Nephron (organoid): ENCODE measurements at regions not wholly inside any gene's neighbourhood (a gene's known extent, or its start where the extent isn't known, plus 50 kb on each side); places are given as distances from the start of the nearest gene placed in this dataset.

Experiments used
- H3K27ac Mint-ChIP-seq, 3 experiments: 2 replicates each; pipeline ENCODE4 v1.8.0; 2020; ENCODE audit warnings: mixed read lengths in 3 of 3, mild to moderate bottlenecking in 2 of 3, moderate library complexity in 1 of 3
- H3K27me3 Mint-ChIP-seq: 2 replicates; pipeline ENCODE4 v1.8.0; 2021; ENCODE audit warnings: low read depth, mild to moderate bottlenecking, moderate library complexity, mixed read lengths
- H3K36me3 Mint-ChIP-seq: 2 replicates; pipeline ENCODE4 v1.8.0; 2020; ENCODE audit warnings: low read depth, mixed read lengths
- H3K4me1 Mint-ChIP-seq: 2 replicates; pipeline ENCODE4 v1.8.0; 2020; ENCODE audit warnings: mixed read lengths
- H3K4me3 Mint-ChIP-seq, 3 experiments: 2 replicates each; pipeline ENCODE4 v1.8.0; 2020; ENCODE audit warnings: mild to moderate bottlenecking in 3 of 3, mixed read lengths in 3 of 3, moderate library complexity in 2 of 3
- H3K9me3 Mint-ChIP-seq: 2 replicates; pipeline ENCODE4 v1.8.0; 2020; ENCODE audit warnings: mixed read lengths
- CTCF ChIP-seq, 3 experiments: fragments of 200-600 bp; sonication (generic); IDR thresholded peaks; one replicate each; pipeline ENCODE4 v1.5.0; 2021; ENCODE audit warnings: antibody characterized with exemption in 3 of 3; ENCODE audit not compliant: unreplicated experiment in 3 of 3

DNA sequence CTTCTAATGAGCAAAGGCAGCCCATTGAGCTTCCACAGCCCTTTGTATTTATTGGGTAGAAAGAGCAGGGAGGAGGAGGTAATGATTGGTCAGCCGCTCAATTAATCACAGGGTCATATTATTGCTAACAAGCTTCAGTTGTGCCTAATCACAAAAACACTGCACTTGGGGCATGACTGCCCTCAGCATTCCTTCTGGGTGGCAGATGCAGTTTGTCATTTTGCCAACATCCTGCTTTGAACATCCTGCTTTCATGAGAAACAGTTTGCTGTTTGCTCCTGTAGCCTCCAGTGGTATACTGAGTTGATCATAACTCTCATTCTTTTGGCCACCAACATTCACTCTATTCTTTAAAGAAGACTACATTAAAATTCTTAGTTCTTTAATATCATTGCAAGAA lies 462.9 kb upstream of the MIS18BP1 start:
- Mint-ChIP-seq H3K4me1 (peaks cover 15% of the 10 kb centered on the region), H3K36me3 (peaks cover 10% of the 10 kb centered on the region), H3K9me3 (peaks cover 9% of the 10 kb centered on the region), H3K27me3 (no peaks in the 10 kb centered on the region), H3K4me3 (no peak overlapping the region), H3K27ac (peak overlapping the region in 1 of 3 experiments; percentile 4)
- TF ChIP-seq CTCF (IDR thresholded peaks at IDR 0.05; ENCODE audit: unreplicated experiment in 3 of 3), result no peak

DNA sequence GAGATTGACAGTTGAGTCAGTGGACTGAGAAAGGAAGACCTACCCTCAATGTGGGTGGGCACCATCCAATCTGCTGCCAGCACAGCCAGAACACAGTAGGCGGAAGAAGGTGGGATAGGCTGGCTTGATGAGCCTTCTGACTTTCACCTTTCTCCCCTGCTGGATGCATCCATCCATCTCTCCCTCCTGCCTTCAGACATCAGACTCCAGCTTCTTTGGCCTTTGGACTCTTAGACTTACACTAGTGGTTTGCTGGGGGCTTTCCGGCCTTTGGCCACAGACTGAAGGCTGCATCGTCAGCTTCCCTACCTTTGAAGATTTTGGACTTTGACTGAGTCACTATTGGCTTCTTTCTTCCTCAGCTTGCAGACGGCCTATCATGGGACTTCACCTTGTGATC lies 456.5 kb upstream of the MIS18BP1 start:
- Mint-ChIP-seq H3K4me1 (peaks cover 7% of the 10 kb centered on the region), H3K27ac (no peak overlapping the region), H3K27me3 (no peaks in the 10 kb centered on the region), H3K36me3 (no peaks in the 10 kb centered on the region), H3K9me3 (peaks cover 3% of the 10 kb centered on the region), H3K4me3 (no peak overlapping the region)
- no peak for TF ChIP-seq CTCF (IDR thresholded peaks at IDR 0.05; ENCODE audit: unreplicated experiment in 3 of 3)

DNA sequence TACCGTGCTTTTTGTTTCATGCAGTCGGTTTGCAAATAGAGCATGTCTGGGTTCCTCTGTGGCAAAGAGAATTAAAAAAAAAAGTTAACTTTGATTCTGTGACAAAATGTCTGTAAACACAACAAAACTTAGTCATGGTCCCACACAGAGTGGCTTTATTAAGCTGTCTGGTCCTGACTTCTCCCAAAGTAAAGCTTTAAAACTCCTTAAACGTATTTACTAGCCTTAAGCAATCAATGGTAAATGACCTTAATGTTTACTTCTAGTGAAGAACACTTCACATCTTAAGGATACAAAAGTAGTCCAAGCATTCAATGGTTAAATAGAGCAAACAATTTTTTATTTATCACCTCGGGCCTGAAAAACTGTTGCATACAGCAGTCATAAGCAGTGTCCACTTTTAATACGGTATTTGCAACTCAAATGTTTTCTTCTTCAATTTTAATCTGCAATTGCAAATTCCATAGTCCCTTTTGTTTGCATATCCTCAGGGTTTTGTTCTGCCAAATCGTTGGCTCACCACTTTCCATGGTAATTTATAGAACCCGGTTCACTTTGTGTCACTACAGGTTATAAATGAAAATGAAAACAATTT lies 453.0 kb upstream of the MIS18BP1 start:
- Mint-ChIP-seq H3K27me3 (no peaks in the 10 kb centered on the region), H3K27ac (no peak overlapping the region), H3K36me3 (peaks cover 3% of the 10 kb centered on the region), H3K4me1 (no peaks in the 10 kb centered on the region), H3K4me3 (no peak overlapping the region), H3K9me3 (no peaks in the 10 kb centered on the region)
- TF ChIP-seq CTCF (IDR thresholded peaks at IDR 0.05; ENCODE audit: unreplicated experiment in 3 of 3), result no peak

- no peak overlapping the region for H3K27ac Mint-ChIP-seq
- no peaks in the 10 kb centered on the region for H3K27me3 Mint-ChIP-seq
- no peaks in the 10 kb centered on the region for H3K9me3 Mint-ChIP-seq
- peaks cover 3% of the 10 kb centered on the region for H3K36me3 Mint-ChIP-seq
- H3K4me1 Mint-ChIP-seq, result peaks cover 7% of the 10 kb centered on the region
- no peak overlapping the region for H3K4me3 Mint-ChIP-seq
- no peak for TF ChIP-seq CTCF (IDR thresholded peaks at IDR 0.05; ENCODE audit: unreplicated experiment in 3 of 3)
Observed at GRCh38 chr14:45699471-45699870, 446.5 kb upstream of the MIS18BP1 start.

DNA sequence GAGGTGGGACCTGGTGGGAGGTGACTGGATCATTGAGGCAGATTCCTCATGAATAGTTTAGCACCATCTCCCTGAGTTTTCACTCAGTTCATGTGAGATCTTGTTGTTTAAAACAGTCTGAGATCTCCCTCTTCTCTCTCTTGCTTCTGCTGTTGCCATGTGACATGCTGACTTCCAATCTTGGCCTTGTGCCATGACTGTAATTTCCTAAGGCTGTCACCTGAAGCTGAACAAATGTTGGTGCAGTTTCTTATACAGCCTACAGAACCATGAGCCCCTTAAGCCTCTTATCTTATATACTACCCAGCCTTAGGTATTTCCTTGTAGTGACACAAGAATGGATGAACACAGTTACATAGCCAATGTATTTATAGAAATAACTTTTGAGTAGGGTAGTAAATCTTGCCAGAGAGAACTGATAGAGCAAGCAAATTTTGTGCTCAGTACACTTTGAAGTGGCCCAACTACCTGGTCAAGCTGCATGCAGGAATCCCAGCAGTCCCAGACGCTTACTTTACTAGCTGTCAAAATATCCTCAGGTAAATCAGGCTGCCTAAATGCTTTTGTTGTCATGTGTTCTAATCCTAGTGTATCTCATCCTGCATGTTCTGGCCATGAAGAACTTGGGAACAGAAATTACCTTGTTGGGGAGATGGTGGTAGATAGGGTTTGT lies 445.6 kb upstream of the MIS18BP1 start:
- H3K27ac Mint-ChIP-seq, result peak overlapping the region in 1 of 3 experiments; percentile 37
- H3K4me1 Mint-ChIP-seq, result peaks cover 7% of the 10 kb centered on the region
- no peaks in the 10 kb centered on the region for H3K9me3 Mint-ChIP-seq

More for the DNA sequence above, 445.6 kb upstream of the MIS18BP1 start:
- no peak for TF ChIP-seq CTCF (IDR thresholded peaks at IDR 0.05; ENCODE audit: unreplicated experiment in 3 of 3)
- Mint-ChIP-seq H3K4me3 (no peak overlapping the region), H3K27me3 (no peaks in the 10 kb centered on the region), H3K36me3 (peaks cover 3% of the 10 kb centered on the region)
